ENCODE measurements at regions not wholly inside any gene's neighbourhood (a gene's known extent, or its start where the extent isn't known, plus 50 kb on each side); places are given as distances from the start of the nearest gene placed in this dataset.

DNA sequence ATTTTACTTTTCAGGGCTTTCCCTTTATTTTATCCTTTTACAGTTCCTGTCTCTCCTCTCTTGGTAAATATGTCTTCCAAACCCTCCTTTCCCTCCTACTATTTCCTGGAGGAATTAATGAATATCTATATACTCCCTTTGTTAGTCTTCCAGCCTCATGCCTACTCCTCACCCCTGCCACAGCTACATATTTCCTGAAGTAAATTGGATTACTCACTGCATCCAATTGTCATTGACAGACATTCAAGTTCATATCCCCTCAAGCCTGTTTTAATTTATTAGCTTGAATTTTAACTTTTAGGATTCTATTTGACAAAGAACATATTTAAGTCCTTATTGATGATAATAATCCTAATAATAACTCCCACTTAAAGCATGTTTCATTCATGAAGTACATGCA is 314.5 kb downstream of the TMEM161B start:
- DNase-seq (ENCODE audit: low read depth in 1 of 2, low spot score in 1 of 2), result no peak

DNA sequence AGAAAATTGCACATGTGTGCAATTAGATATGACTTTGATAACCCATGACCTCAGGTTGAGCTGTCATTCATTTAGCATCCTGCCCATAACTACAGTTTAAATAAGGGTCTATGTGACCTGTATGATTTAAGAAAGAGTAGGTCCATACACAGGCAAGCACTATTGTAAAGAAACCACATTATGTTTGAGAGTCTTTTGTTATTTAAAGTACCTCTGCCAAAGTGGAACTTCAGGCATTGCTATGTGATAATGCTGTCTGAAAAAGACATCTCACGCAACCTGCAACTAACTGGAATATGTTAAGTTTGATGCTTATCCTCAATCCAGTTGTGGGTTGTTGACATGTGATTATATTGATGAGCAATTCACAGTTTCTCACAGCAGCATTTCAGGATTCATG is 317.0 kb downstream of the TMEM161B start:
- DNase-seq (ENCODE audit: low read depth in 1 of 2, low spot score in 1 of 2), result no peak

DNA sequence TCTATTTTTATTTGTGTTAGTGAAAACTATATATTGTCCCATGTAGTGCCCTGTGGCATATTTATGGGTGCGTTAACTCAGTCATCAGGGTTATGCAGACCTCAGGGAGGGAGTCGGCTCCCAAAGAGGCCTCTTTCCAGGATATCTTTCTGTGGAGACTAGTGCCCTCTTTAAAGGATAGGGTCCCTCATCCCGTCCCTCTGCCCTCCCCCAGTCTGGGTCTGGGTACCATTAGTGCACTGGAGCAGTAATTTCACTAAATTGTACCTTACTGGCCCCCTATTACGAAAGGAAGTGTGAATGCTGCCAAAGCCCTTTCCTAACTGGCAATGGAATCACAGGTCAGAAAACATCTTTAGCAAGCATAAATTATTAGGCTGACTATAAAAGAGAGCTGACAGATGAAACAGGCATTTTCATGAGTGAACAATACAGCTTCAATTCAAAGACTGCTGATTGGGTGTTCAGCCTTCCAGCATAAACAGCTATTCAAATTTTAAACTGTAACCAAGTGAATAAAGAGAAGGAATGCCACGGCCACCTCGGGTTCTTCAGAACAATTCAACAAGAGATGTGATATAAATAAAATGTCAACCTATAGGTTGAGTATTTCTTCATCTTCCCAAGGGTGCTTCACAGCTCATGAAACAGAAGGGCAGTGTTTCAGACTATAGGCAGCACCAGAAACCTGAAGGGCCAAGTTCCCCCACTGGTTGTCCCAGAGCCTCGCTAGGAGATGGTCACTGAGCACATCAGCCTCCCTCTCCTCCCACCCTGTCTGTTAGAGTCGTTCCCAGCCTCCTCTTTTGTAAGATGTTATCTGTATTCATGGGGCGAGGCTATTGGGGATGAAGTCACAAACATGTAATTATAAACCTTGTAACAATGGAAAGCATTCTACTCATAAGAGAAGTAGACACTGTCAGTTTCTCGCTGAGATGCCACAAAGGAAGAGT is 318.7 kb downstream of the TMEM161B start:
- no peak for DNase-seq (ENCODE audit: low read depth in 1 of 2, low spot score in 1 of 2)

DNA sequence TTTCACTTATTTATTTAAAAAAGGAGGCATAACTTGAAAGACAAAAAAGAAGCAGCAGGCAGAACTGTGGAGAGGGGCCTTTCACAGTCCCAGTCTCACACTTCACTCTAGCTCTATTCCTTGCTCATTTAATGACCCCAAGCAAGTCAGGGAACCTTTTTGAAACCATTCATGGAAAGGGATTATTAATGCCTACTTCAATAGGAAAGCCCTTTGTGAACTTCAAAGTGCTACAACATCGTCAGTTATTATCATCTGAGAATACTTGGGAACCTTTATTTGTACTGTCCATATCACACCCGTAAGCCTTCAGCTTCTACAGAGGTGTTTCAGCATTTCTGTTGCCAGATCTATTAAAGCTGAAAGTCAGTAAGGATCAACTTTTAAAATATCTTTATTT is 320.2 kb downstream of the TMEM161B start:
- no peak for DNase-seq (ENCODE audit: low read depth in 1 of 2, low spot score in 1 of 2)

DNA sequence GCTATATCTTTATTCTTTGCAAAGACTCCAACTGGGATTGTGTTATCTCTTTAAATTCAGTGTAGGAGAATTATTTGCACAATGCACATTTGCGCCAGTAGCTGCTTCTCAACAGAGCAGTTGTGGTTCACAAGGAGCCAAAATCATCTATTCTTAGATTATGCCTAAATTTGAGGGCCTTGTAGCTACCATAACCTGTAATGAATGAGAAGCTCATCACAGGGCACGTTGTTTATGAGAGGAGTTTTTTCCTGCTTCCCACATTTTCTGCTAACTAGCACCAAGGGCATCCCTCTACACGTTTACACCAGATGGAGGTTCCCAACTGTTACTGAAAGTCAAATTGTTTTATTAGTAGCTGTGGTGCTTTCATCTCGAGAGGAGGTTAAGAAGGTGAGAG is 322.4 kb downstream of the TMEM161B start:
- no peak for DNase-seq (ENCODE audit: low read depth in 1 of 2, low spot score in 1 of 2)

DNA sequence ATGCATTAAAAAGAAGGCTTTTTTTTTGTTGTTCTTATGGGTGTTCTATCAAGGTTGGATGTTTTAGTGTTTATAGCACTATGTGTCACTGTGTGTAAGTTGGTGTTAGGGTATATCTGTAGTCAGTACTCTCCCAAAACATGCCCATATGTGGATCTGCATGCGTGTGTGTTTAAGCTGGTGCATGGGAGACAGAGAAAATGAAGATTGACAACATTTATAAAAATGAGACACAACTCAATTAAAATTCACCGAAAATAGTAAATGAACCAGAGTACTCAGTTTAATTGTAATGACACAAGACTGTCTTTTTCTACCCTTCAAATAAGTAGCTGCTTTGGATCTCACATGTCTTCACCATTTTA is 323.4 kb downstream of the TMEM161B start:
- no peak for DNase-seq (ENCODE audit: low read depth in 1 of 2, low spot score in 1 of 2)

DNA sequence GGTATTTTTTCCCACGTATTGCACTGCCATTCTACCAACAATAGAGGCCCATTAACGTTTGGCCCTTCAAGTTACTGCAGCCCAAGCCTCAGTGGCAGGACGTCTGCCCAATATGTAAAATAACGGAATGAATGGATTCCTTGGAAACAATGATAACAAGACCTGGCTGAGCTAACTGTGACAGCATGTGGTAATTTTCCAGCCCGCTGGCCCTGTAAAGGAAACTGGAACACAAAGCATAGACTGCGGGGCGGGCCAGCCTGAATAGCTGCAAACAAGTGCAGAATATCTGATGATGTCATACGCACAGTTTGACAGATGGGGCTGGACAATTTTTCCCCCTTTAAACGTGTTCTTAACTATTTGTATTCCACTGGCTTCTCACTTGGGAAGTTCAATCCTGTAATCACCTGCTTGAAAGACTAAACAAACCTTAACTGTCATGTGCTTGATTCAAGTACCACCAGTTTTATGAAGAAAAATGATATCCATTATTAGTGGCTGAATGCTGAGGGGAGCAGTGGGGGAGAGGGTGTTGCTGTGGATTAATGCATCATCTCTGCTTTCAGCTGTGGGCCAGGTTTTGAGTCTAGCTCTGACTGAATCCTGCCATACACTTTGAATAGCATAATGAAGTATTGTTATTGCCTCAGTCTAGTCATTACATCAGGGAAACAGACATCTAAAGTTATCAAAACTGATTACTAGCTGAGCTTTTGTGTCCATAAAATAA is 323.9 kb downstream of the TMEM161B start:
- DNase-seq (ENCODE audit: low read depth in 1 of 2, low spot score in 1 of 2), result no peak

DNA sequence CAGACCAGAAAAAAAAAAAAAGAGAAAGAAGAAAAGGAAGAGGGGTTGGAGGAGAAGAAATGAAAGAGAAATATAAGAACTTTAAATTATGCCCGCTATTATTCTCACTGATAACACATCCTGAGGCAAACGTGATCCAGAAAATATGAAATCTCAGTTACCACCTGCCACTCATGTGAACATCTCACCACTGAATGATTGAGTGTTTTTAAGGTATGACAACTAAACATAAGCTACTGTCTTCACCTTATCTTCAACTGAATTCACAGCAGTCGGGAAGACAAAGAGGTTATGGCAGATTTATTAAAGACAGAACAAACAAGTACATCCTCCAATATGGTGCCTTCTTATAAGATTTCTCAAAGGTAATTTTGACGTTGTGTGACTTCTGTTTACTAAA is 327.9 kb downstream of the TMEM161B start:
- no peak for DNase-seq (ENCODE audit: low read depth in 1 of 2, low spot score in 1 of 2)

DNA sequence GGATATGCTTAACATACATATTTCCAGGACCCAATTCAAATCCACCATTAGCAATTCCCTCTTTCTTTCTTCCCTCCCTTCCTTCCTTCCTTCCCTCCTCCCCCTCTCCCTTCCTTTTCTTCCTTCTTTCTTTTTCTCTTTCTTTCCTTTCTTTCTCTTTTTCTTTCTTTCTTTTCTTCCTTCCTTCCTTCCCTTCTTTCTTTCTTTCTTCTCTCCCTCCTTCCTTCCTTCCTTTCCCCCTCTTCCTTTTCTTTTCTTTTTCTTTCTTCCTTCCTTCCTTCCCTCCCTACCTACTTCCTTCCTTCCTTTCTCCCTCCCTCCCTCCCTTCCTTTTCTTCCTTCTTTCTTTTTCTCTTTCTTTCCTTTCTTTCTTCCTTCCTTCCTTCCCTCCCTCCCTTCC is 332.0 kb downstream of the TMEM161B start:
- no peak for DNase-seq (ENCODE audit: low read depth in 1 of 2, low spot score in 1 of 2)

DNA sequence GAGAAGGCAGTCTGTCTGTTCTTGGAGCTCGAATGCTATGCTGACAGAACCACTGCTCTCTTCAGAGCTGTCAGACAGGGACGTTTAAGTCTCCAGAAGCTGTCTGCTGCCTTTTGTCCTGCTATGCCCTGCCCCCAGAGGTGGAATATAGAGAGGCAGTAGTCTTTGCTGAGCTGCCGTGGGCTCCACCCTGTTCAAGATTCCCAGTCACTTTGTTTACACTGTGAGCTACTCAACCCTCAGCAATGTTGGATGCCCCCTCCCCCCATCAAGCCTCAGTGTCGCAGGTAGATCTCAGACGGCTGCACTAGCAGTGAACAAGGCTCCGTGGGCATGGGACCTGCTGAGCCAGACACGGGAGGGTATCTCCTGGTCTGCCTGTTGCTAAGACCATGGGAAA is 344.2 kb downstream of the TMEM161B start:
- DNase-seq (ENCODE audit: low read depth in 1 of 2, low spot score in 1 of 2), result no peak

DNA sequence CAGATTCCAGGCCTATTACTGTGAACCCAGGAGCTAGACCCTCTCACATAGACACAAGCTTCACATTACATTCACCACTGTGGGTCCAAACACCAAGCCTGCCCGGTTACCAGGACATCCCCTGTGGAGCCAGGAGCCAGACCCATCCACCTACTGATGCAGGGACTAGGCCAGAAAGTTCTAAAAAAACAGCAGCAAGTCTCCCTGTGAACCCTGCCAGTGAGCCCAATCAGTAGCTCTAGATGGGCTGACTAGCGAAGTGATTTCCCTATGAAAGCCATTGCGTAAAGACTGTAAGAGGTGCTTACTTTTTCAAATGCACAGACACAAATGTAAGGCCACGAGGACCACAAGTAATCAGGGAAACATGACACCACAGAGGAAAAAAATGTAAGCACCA is 352.3 kb downstream of the TMEM161B start:
- DNase-seq (ENCODE audit: low read depth in 1 of 2, low spot score in 1 of 2), result no peak

DNA sequence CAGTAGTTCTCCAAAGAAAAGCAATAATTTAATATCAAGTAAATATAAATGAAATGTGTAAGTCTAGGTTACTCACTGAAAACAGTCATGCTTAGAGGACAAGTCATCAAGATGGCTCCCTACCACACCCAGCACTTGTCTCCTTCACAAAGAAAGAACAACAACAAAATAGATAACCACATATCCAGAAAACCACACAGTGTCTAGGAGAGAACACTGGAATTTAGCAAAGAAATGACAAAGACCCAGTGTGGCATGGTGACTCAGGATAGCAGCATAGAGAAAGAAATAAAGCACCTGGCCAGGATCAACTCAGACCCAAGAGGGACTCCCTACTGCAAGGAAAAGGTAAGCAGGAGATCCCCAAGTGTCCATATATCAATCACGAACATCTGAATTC is 356.2 kb downstream of the TMEM161B start:
- no peak for DNase-seq (ENCODE audit: low read depth in 1 of 2, low spot score in 1 of 2)

DNA sequence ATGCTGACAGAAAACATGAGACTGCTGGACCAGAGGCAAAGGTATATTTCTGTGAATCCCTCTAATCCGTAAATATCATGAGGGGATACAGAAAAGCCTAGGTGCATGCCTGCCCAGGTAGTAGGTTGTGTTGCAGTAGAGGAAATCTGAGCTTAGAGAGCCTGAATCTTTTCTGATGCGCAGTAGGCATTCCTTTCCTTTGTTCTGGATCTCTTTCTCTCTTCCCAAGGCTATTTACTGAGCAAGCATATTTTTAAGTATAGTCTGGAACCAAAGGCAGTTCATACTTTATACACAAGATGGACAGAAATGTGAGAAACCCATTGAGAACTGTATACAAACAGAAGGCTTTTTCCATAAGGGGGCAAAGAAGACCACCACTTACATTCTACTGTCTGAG is 359.3 kb downstream of the TMEM161B start:
- DNase-seq (ENCODE audit: low read depth in 1 of 2, low spot score in 1 of 2), result no peak

DNA sequence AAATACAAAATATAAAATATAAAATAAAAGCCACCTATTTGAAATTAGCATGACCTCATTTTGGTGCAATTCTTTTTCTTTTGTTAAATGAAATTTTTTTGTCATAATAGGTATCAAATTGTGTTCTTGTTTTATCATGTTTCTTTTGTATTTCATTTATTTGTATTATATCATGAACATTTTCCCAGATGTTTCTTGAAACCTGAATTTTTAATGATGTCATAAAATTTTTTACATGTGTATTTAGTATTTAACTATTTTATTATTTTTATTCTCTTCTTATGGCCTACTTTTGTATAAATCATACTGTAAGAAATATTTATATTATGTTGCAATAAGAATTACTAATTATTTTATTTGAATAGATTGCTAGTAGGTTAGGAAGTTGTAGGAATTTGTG is 361.7 kb downstream of the TMEM161B start:
- no peak for DNase-seq (ENCODE audit: low read depth in 1 of 2, low spot score in 1 of 2)

DNA sequence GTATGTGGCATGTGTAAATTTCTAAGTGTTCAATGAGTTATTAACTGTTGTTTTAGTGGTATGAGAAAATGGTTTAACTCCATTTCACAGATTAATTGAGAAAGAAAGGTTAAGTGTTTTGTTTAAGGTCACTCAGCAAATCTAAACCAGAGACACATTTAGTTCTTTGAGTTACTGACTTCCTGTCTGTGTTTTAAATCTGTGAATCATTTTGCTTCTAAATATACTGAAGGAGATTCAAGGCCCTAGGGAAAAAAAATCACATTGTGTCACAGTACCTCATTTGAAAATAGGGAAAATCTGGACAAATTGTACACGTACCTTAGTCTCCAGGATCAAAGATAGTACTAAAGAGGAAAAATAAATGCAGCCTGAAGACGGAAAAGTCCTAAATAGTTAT is 368.2 kb downstream of the TMEM161B start:
- no peak for DNase-seq (ENCODE audit: low read depth in 1 of 2, low spot score in 1 of 2)

DNA sequence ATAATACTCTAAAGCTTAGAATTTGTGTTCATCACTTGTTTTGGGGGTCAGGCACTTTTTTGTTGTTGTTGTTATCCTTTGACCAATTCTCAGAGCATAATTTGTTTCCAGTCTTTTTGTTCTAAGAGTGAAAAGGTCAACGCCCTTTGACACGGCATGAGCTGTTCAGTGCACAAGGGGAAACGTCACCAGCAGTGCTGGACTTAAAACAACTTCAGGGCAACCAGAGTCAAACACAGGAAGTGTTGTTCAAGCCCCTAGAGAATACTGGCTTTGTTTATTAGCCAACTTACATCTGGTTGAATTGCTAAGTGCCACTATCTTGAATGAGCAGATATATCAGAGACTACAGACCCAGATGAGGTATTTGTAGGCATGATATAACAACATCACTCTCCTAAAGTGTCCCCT is 368.9 kb downstream of the TMEM161B start:
- DNase-seq (ENCODE audit: low read depth in 1 of 2, low spot score in 1 of 2), result no peak

DNA sequence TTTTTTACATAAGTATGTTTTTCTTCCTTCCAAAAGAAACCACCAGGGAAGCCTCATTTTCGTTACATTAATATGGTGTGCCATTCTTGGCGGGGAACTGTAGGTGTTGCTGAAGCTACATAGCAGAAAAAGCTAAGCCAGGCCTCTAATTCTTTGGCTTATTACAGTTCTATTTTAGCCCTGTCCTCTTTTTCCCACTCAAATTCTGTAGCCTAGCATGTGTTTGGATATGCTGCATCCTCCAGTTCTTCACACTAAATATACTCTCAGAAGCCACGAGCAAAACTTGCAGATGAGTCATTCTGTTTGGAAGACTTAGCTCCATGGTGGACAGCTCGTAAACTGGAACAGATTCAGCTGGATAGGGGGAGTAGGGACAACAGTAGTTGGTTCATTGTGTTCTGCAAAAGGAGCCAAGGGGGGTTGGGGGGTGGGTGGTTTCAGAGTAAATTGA is 369.4 kb downstream of the TMEM161B start:
- no peak for DNase-seq (ENCODE audit: low read depth in 1 of 2, low spot score in 1 of 2)

DNA sequence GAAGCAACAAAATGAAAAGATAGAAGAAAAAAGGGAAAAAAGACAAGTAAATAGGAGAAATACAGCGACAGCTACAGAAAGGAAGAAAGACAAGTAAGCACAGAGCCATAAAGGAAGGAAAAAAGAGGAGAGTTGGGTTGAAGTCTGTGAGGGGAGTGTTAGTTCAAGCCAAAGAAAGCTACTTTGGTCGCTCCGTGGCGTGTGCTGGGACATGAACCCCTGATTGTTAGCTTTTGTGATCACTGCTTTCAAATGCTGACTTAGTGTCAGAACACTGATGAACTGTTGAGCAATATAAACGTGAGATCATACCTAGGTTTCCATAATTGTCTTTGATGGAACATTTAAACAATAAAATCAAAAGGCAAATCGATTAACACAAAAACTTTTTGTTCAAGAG is 370.1 kb downstream of the TMEM161B start:
- DNase-seq (ENCODE audit: low read depth in 1 of 2, low spot score in 1 of 2), result no peak

DNA sequence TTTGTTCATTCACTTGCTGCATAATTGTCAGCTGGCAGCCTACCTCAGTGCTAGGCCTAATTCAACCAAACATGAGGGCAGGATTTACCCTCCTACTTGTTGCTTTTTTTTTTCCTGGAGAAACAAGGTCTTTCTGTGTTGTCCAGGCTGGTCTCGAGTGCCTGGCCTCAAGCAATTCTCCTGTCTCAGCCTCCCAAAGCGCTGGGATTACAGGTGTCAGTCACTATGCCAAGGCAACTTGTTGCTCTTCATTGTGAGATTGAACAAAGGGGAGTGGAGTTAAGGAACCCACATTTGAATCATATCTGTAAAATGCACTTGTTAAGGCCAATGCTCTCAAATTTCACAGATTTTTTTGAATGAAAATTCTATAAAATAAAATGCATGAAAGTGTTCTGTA is 380.5 kb downstream of the TMEM161B start:
- no peak for DNase-seq (ENCODE audit: low read depth in 1 of 2, low spot score in 1 of 2)

DNA sequence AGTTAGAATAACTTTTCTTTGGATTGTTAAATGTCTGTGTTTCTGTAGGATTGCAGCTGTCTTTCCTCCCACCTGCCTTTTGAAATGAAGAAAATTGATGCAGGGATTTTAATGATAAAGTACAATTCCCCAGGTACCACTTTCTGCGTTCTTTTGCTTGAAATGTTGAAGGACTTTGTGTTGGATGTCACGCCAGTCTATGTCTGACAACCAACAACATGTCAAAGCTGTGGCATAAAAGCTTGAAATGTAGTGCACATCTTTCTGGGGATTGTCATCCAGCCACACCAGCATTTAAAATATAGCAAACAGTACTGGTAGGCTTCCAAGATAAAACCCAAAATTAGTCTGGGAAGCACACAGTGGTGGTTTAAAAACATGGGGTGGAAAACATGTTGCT is 381.4 kb downstream of the TMEM161B start:
- DNase-seq (ENCODE audit: low read depth in 1 of 2, low spot score in 1 of 2), result no peak

DNA sequence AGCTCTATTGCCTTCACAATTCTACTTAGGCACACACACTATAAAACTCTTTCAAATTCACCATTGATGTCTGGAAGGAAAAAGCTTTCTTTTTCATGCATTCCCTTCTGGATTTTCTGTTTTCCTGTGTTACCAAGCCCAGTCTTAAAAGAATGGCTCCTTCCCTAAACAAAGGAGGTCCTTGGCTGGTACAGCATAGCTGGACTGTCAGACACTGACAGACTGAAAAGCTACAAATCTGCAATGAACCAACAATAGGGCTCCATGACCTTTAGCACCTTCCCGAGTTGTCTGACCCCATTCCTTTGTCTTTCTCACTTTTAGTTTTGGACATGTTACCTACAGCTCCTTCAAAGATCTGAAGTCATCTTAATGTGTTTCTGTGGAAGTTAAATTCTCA is 382.5 kb downstream of the TMEM161B start:
- no peak for DNase-seq (ENCODE audit: low read depth in 1 of 2, low spot score in 1 of 2)

DNA sequence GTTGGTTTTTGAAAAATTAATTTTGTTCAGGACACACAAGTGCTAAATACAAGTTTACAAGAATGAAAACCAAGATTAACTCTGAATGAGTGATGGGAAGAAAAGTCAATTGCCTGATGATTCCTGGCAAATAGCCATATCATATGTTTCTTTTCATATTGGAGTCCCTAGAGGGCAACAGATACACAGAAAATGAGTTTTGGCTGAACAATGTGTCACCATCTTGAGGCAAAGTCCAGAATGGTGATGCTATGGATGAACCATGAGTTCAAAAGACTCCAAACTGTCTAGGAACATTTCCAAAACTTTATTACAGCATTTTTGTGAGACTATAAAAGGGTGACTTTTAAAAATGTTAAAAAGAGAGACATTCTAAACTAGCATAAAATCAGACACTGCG is 382.9 kb downstream of the TMEM161B start:
- no peak for DNase-seq (ENCODE audit: low read depth in 1 of 2, low spot score in 1 of 2)

DNA sequence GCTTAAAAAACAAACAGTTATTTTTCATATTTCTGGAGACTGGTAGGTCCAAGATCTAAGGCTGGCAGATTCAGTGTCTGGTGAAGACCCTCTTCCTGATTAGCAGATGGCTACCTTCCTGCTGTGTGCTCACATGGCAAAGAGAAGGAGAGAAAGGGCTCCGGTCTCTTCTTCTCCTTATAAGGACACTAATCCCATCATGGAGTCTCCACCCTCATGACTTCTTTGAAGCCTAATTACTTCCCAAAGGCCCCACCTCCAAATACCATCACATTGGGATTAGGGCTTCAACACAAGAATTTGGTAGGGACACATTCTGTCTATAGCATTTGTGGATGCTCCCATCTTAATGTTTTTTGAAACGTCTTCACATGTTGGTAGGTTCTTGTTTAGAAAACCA is 391.1 kb downstream of the TMEM161B start:
- no peak for DNase-seq (ENCODE audit: low read depth in 1 of 2, low spot score in 1 of 2)

All from activated T-helper 1 cell treated with anti-CD3 and anti-CD28 coated beads, Interleukin-2, amount 50 U/mL, for 16 hours (primary cell).